Stimulated activated CD4-positive, alpha-beta T cell treated with anti-CD3 and anti-CD28 coated beads, Interleukin-4, amount 100 ng/mL, for 4 hours (primary cell): ENCODE measurements at regions not wholly inside any gene's neighbourhood (a gene's known extent, or its start where the extent isn't known, plus 50 kb on each side); places are given as distances from the start of the nearest gene placed in this dataset.

Experiments used
- DNase-seq, 2 experiments: peaks; one replicate each; pipeline ENCODE4 v3.0.0-alpha.2; 2020

DNA sequence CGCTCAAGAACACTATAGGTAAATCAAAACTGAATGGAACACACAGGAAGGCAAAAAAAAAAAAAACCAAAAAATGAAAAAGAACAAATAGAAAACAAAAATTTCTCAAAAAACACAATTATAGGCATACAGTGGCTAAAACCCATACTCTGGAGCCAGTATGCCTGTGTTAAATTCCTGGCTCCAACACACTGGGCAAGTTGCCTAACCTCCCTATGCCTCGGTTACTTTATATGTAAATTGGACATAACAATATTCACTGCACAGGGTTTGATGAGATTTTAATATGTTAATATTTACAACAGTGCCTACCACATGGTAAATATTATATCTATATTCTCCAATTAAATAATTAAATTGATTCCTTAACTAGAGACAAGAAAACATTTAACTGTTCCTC is 217.1 kb downstream of the HTR7 start:
- DNase-seq = no peak

DNA sequence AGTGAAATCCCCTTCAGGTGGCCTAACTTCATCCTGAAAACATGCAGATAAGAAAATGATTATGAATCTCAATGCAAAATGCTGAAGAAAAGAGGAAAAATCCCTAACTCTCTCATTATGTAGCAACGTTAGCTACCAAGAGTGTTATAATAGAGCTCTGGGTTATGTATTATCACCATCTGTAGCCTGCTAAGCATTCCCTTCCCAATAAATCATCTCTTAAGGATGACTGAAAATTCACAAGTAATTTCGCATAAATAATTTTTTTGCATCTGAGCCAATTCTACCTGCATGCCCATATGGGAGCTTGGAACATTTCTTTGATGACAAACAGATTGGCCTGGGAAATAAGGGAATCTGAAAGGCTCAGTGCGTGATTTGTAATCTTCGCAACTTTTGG is 216.1 kb downstream of the HTR7 start:
- DNase-seq = no peak

DNA sequence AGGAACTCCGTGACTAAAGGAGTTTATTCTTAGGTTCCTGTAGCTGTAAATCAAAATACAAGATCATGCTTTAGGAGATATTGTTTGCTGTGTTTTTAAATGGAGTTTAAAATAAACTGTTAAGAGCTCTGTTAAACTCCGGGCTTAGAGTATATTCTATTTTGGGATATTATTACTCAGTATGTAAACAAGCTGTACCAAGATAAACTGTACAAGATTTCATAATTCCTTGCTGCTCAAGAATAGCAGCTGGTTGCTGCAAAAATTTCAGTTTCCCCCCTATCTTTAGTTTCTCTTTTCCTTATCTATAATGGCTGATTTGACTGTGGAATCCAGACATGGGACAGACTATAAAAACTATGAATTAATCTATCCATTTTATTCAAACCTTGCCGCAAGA is 215.7 kb downstream of the HTR7 start:
- DNase-seq = no peak

DNA sequence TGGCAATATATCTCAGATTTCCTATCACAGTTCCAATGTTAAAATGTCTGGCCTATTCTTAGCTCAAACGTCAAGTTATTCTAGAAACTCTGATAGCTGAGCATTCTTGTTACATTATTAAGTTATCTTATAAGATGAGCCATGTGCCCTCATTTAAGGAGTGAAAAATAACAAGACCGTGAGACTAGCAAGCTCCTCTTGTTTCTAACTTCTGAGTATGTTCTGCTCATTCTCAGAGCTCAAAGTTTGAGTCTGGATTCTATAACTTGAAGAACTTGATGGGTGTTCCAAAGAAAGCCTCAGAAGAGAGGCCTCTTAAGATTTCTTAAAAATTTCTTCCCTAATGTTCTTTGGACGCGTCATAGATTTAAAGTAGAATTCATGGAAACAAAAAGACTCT is 215.2 kb downstream of the HTR7 start:
- no peak for DNase-seq

DNA sequence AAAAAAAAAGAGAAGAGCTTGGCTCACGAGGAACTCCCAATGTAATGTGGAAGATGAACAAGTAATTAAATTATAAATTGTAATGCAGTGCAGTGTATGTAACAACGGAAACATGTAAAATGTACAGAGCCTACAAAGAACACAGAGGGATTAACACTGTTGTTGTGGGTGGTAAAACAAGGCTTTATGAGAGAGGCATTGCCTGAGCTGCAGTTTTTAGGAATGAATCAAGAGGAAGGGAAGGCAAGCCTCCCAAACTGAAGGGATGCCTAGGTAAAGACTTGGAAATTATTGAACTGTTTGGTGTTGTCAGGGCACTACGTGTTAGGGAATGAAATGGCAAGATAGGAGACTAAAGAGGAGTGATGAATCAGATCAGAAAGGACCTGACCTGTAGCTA is 213.7 kb downstream of the HTR7 start:
- DNase-seq = no peak

DNA sequence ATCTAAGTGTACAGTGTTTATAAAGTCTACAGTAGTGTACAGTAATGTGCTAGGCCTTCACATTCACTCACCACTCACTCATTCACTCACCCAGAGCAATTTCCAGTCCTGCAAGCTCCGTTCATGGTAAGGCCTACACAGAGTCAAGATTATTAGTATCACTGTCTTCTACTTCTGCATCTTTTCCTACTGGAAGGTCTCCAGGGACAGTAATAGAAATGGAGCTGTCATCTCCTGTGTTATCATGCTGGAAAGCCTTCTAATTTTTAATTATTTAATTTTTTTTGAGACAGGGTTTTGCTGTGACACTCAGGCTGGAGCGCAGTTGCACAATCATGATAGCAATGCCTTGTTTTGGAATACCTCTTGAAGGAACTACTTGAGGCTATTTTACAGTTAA is 207.0 kb downstream of the HTR7 start:
- no peak for DNase-seq

DNA sequence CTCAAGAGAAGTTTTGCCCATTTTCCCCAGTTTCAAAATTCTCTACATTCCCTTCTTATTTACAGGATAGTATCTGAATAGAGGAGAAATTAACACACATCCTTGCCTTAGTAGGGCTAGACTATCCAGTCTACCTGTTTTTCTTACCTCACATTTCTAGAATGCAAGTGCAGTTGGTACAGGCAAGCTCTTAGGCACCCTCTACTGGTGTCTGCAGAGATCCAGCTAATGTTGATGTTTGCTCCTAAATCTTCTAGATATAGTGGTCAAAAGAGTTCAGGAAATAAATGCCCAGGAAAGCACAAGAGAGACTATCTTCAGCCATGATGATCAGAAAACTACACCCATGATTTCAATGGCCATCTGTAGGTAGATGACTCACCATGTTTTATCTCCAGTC is 205.3 kb downstream of the HTR7 start:
- no peak for DNase-seq

DNA sequence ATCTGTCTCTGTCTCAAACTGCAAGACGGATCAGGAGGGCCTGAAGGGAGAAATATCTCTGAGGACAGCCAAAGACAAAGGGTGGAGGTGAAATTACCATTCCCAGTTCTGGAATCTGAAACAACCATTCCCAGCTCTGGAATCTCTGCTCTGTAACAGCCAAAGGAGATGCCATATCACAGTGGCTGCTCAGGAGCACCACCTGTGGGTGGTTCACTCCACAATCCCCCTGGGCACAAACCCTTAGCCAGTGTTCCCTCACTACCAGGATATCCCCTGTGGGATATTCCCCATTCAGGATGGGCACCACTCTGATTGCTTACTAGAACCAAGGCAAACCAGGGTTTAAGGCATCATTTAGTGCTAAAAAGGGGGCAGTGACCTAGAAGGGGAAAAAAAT is 199.0 kb downstream of the HTR7 start:
- no peak for DNase-seq

DNA sequence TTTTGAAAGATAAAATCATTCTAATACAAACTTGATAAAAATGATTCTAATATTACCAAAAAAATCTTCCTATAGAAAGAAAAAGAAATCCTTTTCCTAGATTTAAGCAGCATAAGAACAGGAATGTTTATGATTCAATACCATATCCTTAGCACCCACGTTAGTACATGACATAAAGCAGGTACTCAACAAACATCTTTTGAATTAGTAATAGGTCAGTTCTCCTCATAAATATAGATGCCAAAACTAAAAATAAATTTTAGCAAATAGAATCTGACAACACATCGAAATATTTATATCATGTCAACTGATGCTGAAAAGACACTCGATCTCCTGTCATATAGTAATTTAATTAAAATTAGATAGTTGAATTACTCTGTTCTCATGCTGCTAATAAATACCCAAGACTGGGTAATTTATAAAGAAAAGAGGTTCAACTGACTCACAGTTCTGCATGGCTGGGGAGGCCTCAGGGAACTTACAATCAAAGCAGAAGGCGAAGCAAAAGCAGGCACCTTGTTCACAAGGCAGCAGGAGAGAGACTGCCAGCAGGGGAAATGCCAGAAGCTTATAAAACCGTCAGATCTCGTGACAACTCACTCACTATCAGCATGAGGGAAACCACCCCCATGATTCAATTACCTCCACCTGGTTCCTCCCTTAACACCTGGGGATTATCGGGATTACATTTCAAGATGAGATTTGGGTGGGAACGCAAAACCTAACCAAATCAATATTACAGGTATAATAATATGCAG is 191.8 kb downstream of the HTR7 start:
- no peak for DNase-seq

DNA sequence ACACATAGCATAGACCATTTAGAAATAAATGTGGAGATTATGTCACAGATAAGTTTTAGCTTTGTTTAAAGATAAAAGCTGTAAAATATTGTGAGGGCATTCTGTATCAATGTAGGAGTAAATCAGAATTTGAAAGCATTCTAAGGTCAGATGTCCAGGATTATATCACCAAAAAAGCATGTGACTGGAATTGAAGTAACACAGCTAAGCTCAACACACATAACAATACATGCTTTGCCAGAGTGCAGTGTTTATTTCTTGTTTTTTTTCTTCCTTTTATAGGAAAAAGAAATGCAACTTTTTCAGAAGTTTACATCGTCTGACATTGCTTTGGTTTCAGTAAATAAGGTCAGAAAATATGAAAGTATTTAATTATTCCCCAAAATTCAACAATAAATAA is 183.4 kb downstream of the HTR7 start:
- DNase-seq = no peak

DNA sequence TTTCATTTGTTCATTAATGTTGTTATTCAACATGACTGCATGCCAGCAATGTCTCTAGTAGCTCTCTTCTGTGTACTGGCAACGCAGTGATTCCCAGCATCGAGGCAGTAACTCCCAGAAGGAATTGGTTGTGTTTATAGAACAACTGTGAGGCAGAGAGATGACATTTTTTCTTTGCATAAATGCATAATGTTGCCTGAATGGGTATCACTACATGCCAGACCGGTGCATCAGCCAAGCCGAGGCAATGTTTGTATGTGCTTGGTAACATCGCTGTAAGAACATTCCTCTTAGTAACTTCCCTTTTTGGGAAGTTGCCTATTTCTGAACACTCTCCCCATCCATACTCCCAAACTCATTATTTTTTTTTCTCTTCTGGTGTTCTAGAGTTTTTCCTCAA is 182.9 kb downstream of the HTR7 start:
- no peak for DNase-seq

DNA sequence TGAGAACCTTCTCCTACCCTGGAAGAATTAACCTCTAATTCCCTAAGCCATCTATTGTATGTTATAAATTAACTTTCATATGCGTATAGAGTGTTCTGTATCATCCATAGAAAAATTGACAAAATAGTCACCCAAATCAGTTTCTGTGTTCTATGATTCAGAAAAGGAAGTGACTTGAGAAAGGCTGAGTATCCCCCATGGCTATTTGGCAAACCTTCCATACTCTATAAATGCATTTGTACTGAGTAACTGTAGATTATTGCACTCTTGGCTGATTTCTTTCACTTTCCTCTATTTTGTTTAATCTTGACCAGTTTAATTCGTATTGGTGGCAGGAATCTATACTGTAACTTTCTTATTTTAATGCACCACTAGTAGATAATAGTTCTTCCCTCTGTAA is 182.2 kb downstream of the HTR7 start:
- no peak for DNase-seq
